T-cell (primary cell): ENCODE measurements at regions not wholly inside any gene's neighbourhood (a gene's known extent, or its start where the extent isn't known, plus 50 kb on each side); places are given as distances from the start of the nearest gene placed in this dataset.

Source experiments
- ATAC-seq, 4 experiments: fragments of 200-7000 bp in 3 of 4; fragments of 150-1000 bp in 1 of 4; cut with Tn5 transposase; replicated peaks in 1 of 4; 1 replicate in 3 of 4; 2 replicates in 1 of 4; pipeline ENCODE4 v1.10.0; 2021; ENCODE audit warnings: moderate library complexity in 3 of 4, mild to moderate bottlenecking in 2 of 4, moderate number of reproducible peaks in 1 of 4
- CTCF ChIA-PET, 2 donors: fragments of 300-600 bp; sonication (Branson Sonifier 250); formaldehyde crosslinking; loops; one replicate each; lab custom pipeline; 2022; ENCODE audit warnings: antibody characterized with exemption in 2 of 2; lab: Charles Lee
- POLR2A ChIA-PET, 2 donors: fragments of 300-600 bp; sonication (Branson Sonifier 250); formaldehyde crosslinking; loops; one replicate each; lab custom pipeline; 2022; ENCODE audit warnings: antibody characterized with exemption in 2 of 2; lab: Charles Lee
- DNase-seq, 35 experiments: peaks; one replicate each; pipeline versions ENCODE4 v3.0.0 to v3.0.0-alpha.2; 2013 to 2023
- H3K27ac ChIP-seq: one replicate; pipeline ENCODE4 v1.5.1; 2013; ENCODE audit warnings: low read length
- H3K27me3 ChIP-seq, 2 experiments: replicated peaks in 1 of 2; 1 replicate in 1 of 2; 2 replicates in 1 of 2; pipeline versions ENCODE4 v1.6.1 to v1.7.0; 2013; ENCODE audit warnings: low read length in 1 of 2, mixed read lengths in 1 of 2; ENCODE audit not compliant: control insufficient read depth in 2 of 2, insufficient read depth in 2 of 2; ENCODE audit errors: extremely low read depth in 1 of 2
- H3K36me3 ChIP-seq, 2 donors: 1 replicate in 1 of 2; 2 replicates in 1 of 2; pipeline versions ENCODE4 v1.6.1 to v1.7.0; 2013; ENCODE audit warnings: low read length in 1 of 2; ENCODE audit not compliant: control insufficient read depth in 2 of 2, insufficient read depth in 1 of 2; ENCODE audit errors: extremely low read depth in 1 of 2
- H3K4me1 ChIP-seq, 2 experiments: 1 replicate in 1 of 2; 2 replicates in 1 of 2; pipeline versions ENCODE4 v1.6.1 to v1.7.0; 2013; ENCODE audit warnings: low read length in 2 of 2, mixed read lengths in 1 of 2; ENCODE audit not compliant: insufficient read depth in 2 of 2, control insufficient read depth in 1 of 2; ENCODE audit errors: extremely low read depth in 1 of 2
- H3K4me3 ChIP-seq, 2 donors: 1 replicate in 1 of 2; 2 replicates in 1 of 2; pipeline versions ENCODE4 v1.5.1 to v1.7.0; 2013; ENCODE audit warnings: mild to moderate bottlenecking in 2 of 2, low read length in 1 of 2, moderate library complexity in 1 of 2; ENCODE audit not compliant: control insufficient read depth in 1 of 2; ENCODE audit errors: extremely low read depth in 1 of 2
- H3K9me3 ChIP-seq: 2 replicates; pipeline ENCODE4 v1.7.0; 2013
- H3K27ac Mint-ChIP-seq, 2 donors: one replicate each; pipeline ENCODE4 v1.8.0; 2020 to 2021; ENCODE audit warnings: mild to moderate bottlenecking in 2 of 2, mixed read lengths in 2 of 2
- H3K27me3 Mint-ChIP-seq, 2 donors: one replicate each; pipeline ENCODE4 v1.8.0; 2021 to 2022; ENCODE audit warnings: mixed read lengths in 2 of 2
- H3K36me3 Mint-ChIP-seq: one replicate; pipeline ENCODE4 v1.8.0; 2021; ENCODE audit warnings: mixed read lengths
- H3K4me1 Mint-ChIP-seq, 3 donors: one replicate each; pipeline ENCODE4 v1.8.0; 2020 to 2022; ENCODE audit warnings: mixed read lengths in 3 of 3, mild to moderate bottlenecking in 1 of 3
- H3K4me3 Mint-ChIP-seq, 3 donors: one replicate each; pipeline ENCODE4 v1.8.0; 2020 to 2022; ENCODE audit warnings: mild to moderate bottlenecking in 3 of 3, mixed read lengths in 3 of 3, moderate library complexity in 3 of 3
- H3K9me3 Mint-ChIP-seq, 3 donors: one replicate each; pipeline ENCODE4 v1.8.0; 2020 to 2022; ENCODE audit warnings: mixed read lengths in 3 of 3
- WGBS: methylation state at CpG from one replicate; pipeline ENCODE4 v1.1.5; 2013; ENCODE audit warnings: missing lambda C conversion rate; ENCODE audit not compliant: insufficient coverage; 5-methylcytosine and 5-hydroxymethylcytosine counted together

GRCh38 chr2:238649936-238650518, 197.9 kb upstream of the TWIST2 start:
- CTCF ChIA-PET, result interaction anchor here in 1 of 2 donors (1.0 kb wide), 1 partner anchor 12 kb away, joined by 3 read pairs; no protein-coding TSS in a partner anchor
- 88% methylated on average over 9 of the region's 10 CpGs for WGBS
- no peak overlapping the region for H3K27ac ChIP-seq

DNA sequence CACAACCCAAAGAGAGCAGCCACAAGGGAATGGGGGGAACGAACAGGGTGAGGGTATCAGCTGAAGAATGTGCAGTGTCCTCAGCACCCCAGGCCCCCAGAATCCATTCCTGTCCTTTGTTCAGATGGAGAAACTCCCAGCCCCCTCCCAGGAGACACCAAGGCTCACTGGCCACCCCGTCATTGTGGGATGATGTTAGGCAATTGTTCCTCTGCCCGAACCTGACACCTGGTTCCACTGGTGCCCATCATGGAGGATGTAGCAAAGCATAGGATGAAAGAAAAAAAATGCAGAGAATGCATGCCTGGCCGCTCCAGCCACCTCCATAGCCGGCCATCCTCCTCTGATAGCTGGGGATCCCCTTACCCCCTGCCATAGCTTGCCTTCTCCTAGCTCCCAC, 197.3 kb upstream of the TWIST2 start:
- H3K4me3 Mint-ChIP-seq, result no peak overlapping the region
- DNase-seq (peak in 1 of 35 experiments; percentile 17), ATAC-seq (no peak)
- Histone ChIP-seq H3K9me3 (no peaks in the 10 kb centered on the region), H3K27ac (no peak overlapping the region), H3K4me1 (no peaks in the 10 kb centered on the region), H3K36me3 (no peaks in the 10 kb centered on the region), H3K27me3 (peaks cover 0 to 30% of the 10 kb centered on the region in 2 experiments), H3K4me3 (no peak overlapping the region)
- no peaks in the 10 kb centered on the region for H3K36me3 Mint-ChIP-seq
- POLR2A ChIA-PET, result no interaction called here
- no peaks in the 10 kb centered on the region for H3K4me1 Mint-ChIP-seq
- peaks cover 14 to 16% of the 10 kb centered on the region in 2 donors for H3K27me3 Mint-ChIP-seq
- H3K9me3 Mint-ChIP-seq, result no peaks in the 10 kb centered on the region
- WGBS, result 69% methylated on average over 2 of the region's 5 CpGs
- CTCF ChIA-PET, result interaction anchor here in 1 of 2 donors (1.0 kb wide), 1 partner anchor 11 kb away, joined by 3 read pairs; no protein-coding TSS in a partner anchor
- no peak overlapping the region for H3K27ac Mint-ChIP-seq

More at GRCh38 chr2:238649936-238650518, 197.9 kb upstream of the TWIST2 start:
- Histone ChIP-seq H3K36me3 (no peaks in the 10 kb centered on the region), H3K27me3 (peaks cover 0 to 30% of the 10 kb centered on the region in 2 experiments), H3K4me3 (no peak overlapping the region), H3K4me1 (no peaks in the 10 kb centered on the region), H3K9me3 (no peaks in the 10 kb centered on the region)
- Mint-ChIP-seq H3K27me3 (peaks cover 13 to 14% of the 10 kb centered on the region in 2 donors), H3K9me3 (no peaks in the 10 kb centered on the region), H3K4me1 (no peaks in the 10 kb centered on the region), H3K4me3 (no peak overlapping the region), H3K27ac (no peak overlapping the region), H3K36me3 (no peaks in the 10 kb centered on the region)
- POLR2A ChIA-PET, result no interaction called here
- no peak for DNase-seq
- ATAC-seq, result no peak

DNA sequence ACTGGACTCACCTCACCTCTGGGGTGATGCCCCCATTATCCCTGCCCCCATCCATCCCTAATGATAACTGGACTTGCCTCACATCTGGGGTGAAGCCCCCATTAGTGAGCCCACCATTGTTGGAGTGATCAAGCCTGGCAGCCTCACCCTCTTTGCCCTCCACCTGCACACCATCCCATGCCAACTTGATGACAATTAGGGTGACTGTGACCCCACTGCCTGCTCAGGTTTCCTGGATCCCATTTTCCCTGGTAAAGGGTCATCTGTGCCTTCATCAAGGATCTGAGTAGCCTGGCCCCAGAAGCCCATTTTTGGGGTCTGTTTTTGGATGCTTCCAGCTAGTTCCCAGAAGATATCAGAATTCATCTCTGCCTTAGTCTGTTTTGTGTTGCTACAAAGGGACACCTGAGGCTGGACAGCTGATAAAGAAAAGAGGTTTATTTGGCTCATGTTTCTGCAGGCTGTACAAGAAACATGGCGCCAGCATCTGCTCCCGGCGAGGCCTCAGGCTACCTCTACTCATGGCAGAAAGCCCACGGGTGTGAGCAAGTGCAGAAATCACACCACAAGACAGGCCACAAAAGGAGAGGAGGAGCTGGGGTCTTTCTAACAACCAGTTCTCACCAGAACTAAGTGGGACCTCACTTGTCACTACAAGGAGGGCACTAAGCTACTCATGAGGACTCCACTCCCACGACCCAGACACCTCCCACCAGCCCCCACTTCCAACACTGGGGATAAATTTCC, 196.4 kb upstream of the TWIST2 start:
- Mint-ChIP-seq H3K36me3 (no peaks in the 10 kb centered on the region), H3K9me3 (no peaks in the 10 kb centered on the region), H3K4me3 (no peak overlapping the region), H3K4me1 (no peaks in the 10 kb centered on the region), H3K27me3 (peaks cover 14 to 16% of the 10 kb centered on the region in 2 donors), H3K27ac (no peak overlapping the region)
- Histone ChIP-seq H3K27me3 (peaks cover 0 to 34% of the 10 kb centered on the region in 2 experiments), H3K9me3 (no peaks in the 10 kb centered on the region), H3K4me3 (no peak overlapping the region), H3K27ac (no peak overlapping the region), H3K4me1 (no peaks in the 10 kb centered on the region), H3K36me3 (no peaks in the 10 kb centered on the region)
- POLR2A ChIA-PET, result no interaction called here
- ATAC-seq (no peak), DNase-seq (peak in 1 of 35 experiments; percentile 17)
- CTCF ChIA-PET, result interaction anchor here in 1 of 2 donors (1.0 kb wide), 1 partner anchor 10 kb away, joined by 3 read pairs; no protein-coding TSS in a partner anchor
- WGBS, result 40% methylated on average over 1 of the region's 5 CpGs

- CTCF ChIA-PET, result no interaction called here
- Mint-ChIP-seq H3K36me3 (no peaks in the 10 kb centered on the region), H3K4me3 (no peak overlapping the region), H3K9me3 (no peaks in the 10 kb centered on the region), H3K4me1 (no peaks in the 10 kb centered on the region), H3K27ac (no peak overlapping the region), H3K27me3 (peaks cover 14 to 16% of the 10 kb centered on the region in 2 donors)
- no peaks in the 10 kb centered on the region for H3K36me3 ChIP-seq
- H3K4me3 ChIP-seq, result no peak overlapping the region
- ATAC-seq (no peak), DNase-seq (peak in 1 of 35 experiments; percentile 21)
- POLR2A ChIA-PET, result no interaction called here
- WGBS, result 78% methylated on average over 15 of the region's 15 CpGs
- H3K4me1 ChIP-seq, result no peaks in the 10 kb centered on the region
- peaks cover 0 to 34% of the 10 kb centered on the region in 2 experiments for H3K27me3 ChIP-seq
- no peaks in the 10 kb centered on the region for H3K9me3 ChIP-seq
- no peak overlapping the region for H3K27ac ChIP-seq
These were observed 195.7 kb upstream of the TWIST2 start for GRCh38 chr2:238652053-238652770.

- Histone ChIP-seq H3K4me1 (no peaks in the 10 kb centered on the region), H3K4me3 (no peak overlapping the region), H3K27ac (no peak overlapping the region), H3K27me3 (peaks cover 0 to 37% of the 10 kb centered on the region in 2 experiments), H3K9me3 (no peaks in the 10 kb centered on the region), H3K36me3 (no peaks in the 10 kb centered on the region)
- H3K4me1 Mint-ChIP-seq, result no peaks in the 10 kb centered on the region
- H3K4me3 Mint-ChIP-seq, result no peak overlapping the region
- no peak for ATAC-seq
- peaks cover 16% of the 10 kb centered on the region in 2 donors for H3K27me3 Mint-ChIP-seq
- peak in 1 of 35 experiments; percentile 5 for DNase-seq
- H3K27ac Mint-ChIP-seq, result no peak overlapping the region
- H3K9me3 Mint-ChIP-seq, result no peaks in the 10 kb centered on the region
- no peaks in the 10 kb centered on the region for H3K36me3 Mint-ChIP-seq
- ChIA-PET CTCF (no interaction called here), POLR2A (no interaction called here)
- 90% methylated on average over 3 of the region's 13 CpGs for WGBS
These were observed 195.1 kb upstream of the TWIST2 start for GRCh38 chr2:238652771-238653157.

DNA sequence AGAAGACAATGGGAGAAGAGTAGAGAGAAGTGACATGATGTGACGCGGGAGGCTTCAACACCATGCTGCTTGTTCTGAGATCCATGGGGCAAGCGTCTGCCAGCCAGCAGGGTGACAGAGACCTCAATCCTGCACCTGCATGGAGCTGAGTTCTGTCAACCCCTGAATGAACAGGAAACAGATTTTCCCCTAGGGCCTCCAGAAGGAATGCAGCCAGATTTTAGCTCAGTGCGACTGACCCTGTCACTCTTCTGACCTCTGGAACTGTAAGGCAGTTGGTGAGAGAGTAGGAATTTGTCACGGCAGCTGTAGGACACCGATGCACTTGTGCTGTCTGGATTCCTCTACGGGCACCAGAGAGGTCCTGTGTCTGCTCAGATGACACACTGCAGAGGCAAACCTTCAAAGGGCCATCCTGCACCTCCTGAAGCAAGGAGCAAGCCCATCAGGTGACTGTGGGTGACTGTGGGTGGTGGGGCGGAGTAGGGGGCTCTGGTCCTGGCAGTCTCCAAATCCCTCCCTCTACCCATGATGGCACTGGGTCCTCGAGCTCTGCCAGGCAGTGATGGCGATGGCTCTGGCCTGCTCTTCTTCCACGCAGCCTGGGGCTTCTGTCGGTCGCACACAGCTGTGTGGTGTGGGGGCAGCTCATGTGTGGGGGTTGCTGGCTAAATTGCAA, 194.3 kb upstream of the TWIST2 start:
- ChIA-PET POLR2A (no interaction called here), CTCF (no interaction called here)
- peaks cover 0 to 37% of the 10 kb centered on the region in 2 experiments for H3K27me3 ChIP-seq
- no peak overlapping the region for H3K4me3 Mint-ChIP-seq
- 60% methylated on average over 4 of the region's 13 CpGs for WGBS
- H3K36me3 ChIP-seq, result no peaks in the 10 kb centered on the region
- ATAC-seq, result no peak
- H3K4me1 Mint-ChIP-seq, result no peaks in the 10 kb centered on the region
- no peak overlapping the region for H3K4me3 ChIP-seq
- no peaks in the 10 kb centered on the region for H3K36me3 Mint-ChIP-seq
- no peaks in the 10 kb centered on the region for H3K9me3 ChIP-seq
- no peaks in the 10 kb centered on the region for H3K4me1 ChIP-seq
- H3K9me3 Mint-ChIP-seq, result no peaks in the 10 kb centered on the region
- no peak overlapping the region for H3K27ac ChIP-seq
- H3K27me3 Mint-ChIP-seq, result peaks cover 16 to 18% of the 10 kb centered on the region in 2 donors
- H3K27ac Mint-ChIP-seq, result no peak overlapping the region
- DNase-seq, result no peak
